Astrocyte of the spinal cord (primary cell): ENCODE measurements at regions not wholly inside any gene's neighbourhood (a gene's known extent, or its start where the extent isn't known, plus 50 kb on each side); places are given as distances from the start of the nearest gene placed in this dataset.

Experiments used
- DNase-seq: peaks from one replicate; pipeline ENCODE4 v3.0.0; 2011; ENCODE audit warnings: low read depth, low spot score
- H3K4me3 ChIP-seq: 2 replicates; pipeline ENCODE4 v1.5.1; 2011; ENCODE audit warnings: low read depth, mild to moderate bottlenecking, low read length, moderate library complexity
- CTCF ChIP-seq: IDR thresholded peaks from 2 replicates; pipeline ENCODE4 v1.5.1; 2012; ENCODE audit warnings: low read depth, mild to moderate bottlenecking, low read length, inconsistent platforms
- in situ Hi-C: cut with HindIII; loops from 2 replicates; pipeline ENCODE4 v1.10.0; 2017; ENCODE audit warnings: low sequenced_read_pairs

GRCh38 chr6:139577763-139578604, 203.5 kb upstream of the CITED2 start:
- H3K4me3 ChIP-seq: no peak overlapping the region
- in situ Hi-C loops: no loop called here
- no peak for TF ChIP-seq CTCF
- peak; percentile 92 for DNase-seq

GRCh38 chr6:139577124-139577762, 202.8 kb upstream of the CITED2 start:
- peak; percentile 33 for DNase-seq
- no peak for TF ChIP-seq CTCF
- no peak overlapping the region for H3K4me3 ChIP-seq
- in situ Hi-C loops: no loop called here

GRCh38 chr6:139572001-139572400, 197.6 kb upstream of the CITED2 start:
- no peak overlapping the region for H3K4me3 ChIP-seq
- no peak for TF ChIP-seq CTCF
- in situ Hi-C loops: no loop called here
- no peak for DNase-seq

- no peak for TF ChIP-seq CTCF
- in situ Hi-C loops: no loop called here
Observed at GRCh38 chr6:139570166-139570565, 195.7 kb upstream of the CITED2 start.

GRCh38 chr6:139569566-139569965, 195.1 kb upstream of the CITED2 start:
- in situ Hi-C loops: no loop called here
- peak; percentile 68 for DNase-seq

More at GRCh38 chr6:139570166-139570565, 195.7 kb upstream of the CITED2 start:
- DNase-seq: no peak
- no peak overlapping the region for H3K4me3 ChIP-seq

More at GRCh38 chr6:139569566-139569965, 195.1 kb upstream of the CITED2 start:
- TF ChIP-seq CTCF: no peak
- H3K4me3 ChIP-seq: no peak overlapping the region
